Right ventricle myocardium inferior (tissue), 1 donor: ENCODE measurements at regions not wholly inside any gene's neighbourhood (a gene's known extent, or its start where the extent isn't known, plus 50 kb on each side); places are given as distances from the start of the nearest gene placed in this dataset.

Source experiments
- ATAC-seq: fragments of 200-7000 bp; cut with Tn5 transposase; one replicate; pipeline ENCODE4 v1.9.1; 2020; ENCODE audit warnings: mild to moderate bottlenecking, moderate library complexity
- DNase-seq: peaks from one replicate; pipeline ENCODE4 v3.0.0; 2021; ENCODE audit errors: missing footprints
- intact Hi-C: fragments of 100-400 bp; cut with DNase I; formaldehyde crosslinking; loops from one replicate; pipeline ENCODE4 v1.11.0; 2022
- donor health status: DM: no; HTN: yes; CAD: no; lungs with severe emphysema.

DNA sequence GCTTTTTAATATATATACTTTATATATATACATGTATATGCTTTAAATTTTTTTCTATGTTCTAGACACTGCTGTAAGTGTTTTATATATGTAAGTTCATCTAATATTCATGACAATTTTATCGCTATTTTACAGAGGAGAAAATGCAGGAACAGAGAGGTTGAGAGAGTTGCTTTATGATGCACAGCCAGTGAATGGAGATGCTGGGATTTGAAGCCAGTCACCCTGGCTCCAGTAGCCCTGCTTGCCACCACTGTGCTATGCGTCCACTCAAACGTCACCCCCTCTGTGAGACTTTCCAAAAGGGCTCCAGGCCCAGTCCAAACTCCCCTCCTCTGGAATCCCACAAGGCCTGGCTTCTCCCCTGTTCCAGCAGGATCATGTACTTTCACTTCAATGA is 91.0 kb upstream of the GRIK3 start:
- intact Hi-C loops = no loop called here
- ATAC-seq (no peak), DNase-seq (no peak)

DNA sequence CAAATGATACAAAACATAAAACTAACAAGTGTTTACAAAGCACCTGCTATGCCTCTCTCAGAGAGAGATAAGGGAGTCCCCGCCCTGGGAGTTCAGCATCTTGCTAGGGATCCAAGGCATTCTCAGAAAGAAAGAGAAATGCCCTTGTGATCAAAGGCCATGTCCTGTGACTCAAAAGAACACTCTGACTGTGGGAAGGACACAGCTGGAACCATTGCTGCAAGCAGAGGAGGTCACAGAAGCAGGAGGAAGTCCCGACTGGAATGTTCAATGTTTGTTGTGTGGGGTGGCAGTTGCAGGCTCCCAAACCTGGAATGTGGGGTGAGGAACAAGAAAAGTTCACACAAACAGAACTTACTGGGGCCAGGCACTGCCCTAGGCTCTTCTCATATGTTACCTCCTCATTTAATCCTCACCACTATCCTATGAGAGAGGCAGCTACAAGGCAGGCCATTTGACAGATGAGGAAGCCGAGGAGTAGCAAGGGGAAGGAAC is 93.0 kb upstream of the GRIK3 start:
- DNase-seq (no peak), ATAC-seq (no peak)
- intact Hi-C loops = no loop called here

DNA sequence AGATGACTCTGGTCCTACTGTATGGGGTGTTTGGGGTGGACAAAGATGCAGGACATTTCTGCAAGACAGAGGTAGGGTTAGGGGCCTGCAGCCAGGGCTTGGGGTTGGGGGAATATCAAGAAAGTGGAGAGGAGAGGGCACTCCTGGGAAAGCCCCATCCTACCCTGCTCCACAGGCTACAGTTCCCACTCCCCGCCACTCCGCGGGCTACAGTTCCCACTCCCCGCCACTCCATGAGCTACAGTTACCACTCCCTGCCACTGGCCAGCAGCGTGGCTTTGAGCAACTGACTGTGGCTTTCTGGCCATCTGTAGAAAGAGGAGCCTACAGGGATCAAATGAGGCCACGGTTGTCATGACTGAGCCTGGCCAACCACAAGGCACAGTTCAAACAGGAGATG is 93.8 kb upstream of the GRIK3 start:
- intact Hi-C loops = no loop called here
- ATAC-seq = no peak
- DNase-seq = no peak

DNA sequence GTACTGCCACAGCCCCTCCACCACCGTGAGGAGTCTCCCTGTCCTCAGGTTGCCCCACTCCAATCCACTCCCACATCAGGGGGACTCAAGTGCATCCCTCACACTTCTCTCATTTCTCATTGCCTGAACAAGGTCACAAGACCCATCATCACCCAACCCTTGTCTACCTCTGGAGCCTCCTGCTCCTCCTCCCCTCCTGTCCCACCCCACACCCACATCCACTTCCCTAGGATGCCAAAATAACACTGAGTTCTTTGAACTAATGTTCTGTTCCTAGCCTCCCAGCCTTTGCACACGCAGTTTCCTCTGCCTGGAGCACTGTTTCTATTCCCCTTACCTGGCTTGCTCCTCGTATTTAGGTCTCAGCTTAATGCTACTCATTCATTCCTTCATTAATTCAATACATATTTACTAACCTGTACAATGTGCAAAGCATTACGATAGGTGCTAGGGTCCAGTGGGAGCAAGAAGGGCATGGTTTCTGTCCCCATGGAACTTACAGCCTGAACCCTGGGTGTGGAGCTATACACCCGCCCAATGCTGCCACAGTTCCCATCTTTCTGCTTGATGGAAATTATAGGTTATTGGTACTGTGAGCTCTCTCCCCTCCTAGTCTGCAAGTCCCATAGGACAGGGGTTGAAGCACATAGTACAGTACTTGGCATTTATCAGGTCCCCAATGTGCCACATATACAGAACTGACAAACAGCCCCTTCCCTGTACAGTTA is 96.1 kb upstream of the GRIK3 start:
- intact Hi-C loops = no loop called here
- no peak for DNase-seq
- ATAC-seq = no peak

GRCh38 chr1:37131281-37131680 is 97.0 kb upstream of the GRIK3 start:
- intact Hi-C loops = no loop called here
- DNase-seq = no peak
- ATAC-seq = no peak

- ATAC-seq (no peak), DNase-seq (no peak)
- intact Hi-C loops = no loop called here
Measured at GRCh38 chr1:37133276-37134145, 99.2 kb upstream of the GRIK3 start.

DNA sequence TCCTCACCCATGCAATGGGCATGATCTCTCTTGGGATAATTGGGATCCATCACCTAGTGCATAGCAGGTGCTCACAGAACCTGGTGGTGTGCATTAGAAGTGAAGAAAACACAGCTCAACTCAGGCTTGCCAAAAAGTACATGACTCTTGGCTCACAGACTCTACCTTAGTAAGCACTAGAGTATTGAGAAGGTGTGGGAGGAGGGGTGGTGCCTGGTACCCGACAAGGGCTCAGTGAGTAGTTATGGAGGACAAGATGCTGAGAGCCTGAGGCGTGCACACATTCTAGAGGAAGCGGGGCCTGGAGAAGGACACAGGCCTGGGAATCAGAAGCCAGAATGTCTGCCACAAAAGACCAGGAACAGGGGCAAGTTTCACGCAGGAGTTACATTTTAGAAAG is 100.3 kb upstream of the GRIK3 start:
- intact Hi-C loops = no loop called here
- DNase-seq (no peak), ATAC-seq (no peak)

- ATAC-seq (no peak), DNase-seq (no peak)
- intact Hi-C loops = no loop called here
Measured at GRCh38 chr1:37135032-37135431, 100.7 kb upstream of the GRIK3 start.

DNA sequence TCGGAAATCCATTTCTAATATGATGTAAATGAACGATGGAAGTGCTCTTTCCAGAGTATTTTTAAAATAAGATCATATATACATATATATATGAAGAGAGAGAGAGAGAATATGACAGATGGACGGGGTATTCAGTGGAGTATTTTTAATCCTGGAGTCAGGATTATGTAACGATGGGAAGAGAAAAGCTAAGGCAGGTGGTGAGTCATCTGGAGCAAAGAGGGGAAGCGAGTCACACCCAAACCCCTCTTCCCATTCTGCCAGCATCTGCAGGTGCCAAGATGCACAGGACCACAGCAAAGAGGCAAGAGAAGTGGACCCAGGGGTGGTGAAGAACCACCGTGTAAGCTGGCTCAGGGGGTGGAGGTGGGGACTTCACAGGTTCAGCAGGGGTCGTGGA is 102.7 kb upstream of the GRIK3 start:
- ATAC-seq = no peak
- no peak for DNase-seq
- intact Hi-C loops = no loop called here

DNA sequence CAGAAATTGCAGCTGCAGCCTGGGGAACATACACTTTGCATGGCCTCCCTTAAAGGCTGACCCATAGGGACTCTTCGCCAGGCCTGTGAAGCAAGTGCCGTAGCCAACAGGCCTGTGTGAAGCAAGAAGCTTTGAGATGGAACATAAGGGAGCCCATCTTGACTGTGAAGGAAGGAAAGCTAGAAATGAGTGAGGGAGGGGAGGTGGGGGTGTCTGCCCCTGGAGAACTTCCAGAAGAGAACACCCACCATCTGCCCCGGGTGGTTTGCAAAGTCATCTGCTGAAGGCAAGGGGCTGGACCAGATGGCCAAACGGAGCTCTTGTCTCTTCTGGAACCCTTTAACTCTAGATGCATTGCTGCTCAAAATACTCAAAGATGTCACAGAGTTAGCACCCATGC is 103.3 kb upstream of the GRIK3 start:
- ATAC-seq (no peak), DNase-seq (no peak)
- intact Hi-C loops = no loop called here

GRCh38 chr1:37143800-37144199 is 109.5 kb upstream of the GRIK3 start:
- ATAC-seq (no peak), DNase-seq (no peak)
- intact Hi-C loops = no loop called here

GRCh38 chr1:37146071-37146470 is 111.8 kb upstream of the GRIK3 start:
- ATAC-seq (no peak), DNase-seq (no peak)
- intact Hi-C loops = no loop called here

DNA sequence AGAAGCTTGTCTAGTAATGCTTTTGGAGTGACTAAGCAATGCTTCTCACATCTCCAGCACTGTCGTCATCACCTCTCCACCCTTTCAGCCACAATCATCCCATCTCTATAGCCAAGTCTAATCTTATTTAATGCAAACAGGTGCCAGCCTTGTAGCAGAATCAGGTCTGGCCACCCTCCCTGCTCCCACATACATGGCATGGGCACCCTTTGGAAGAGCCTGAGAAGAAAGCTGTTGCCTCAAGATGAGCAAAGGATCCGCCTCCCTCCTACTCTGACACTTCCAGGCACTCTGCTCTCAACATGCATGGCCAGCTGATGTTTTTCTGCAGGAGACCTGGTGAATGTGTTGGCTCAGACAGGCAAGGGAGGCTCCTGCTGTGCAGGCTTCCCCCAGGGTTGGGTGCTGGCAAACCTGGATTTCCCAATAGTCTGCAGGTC is 113.1 kb upstream of the GRIK3 start:
- intact Hi-C loops = no loop called here
- DNase-seq (no peak), ATAC-seq (no peak)

DNA sequence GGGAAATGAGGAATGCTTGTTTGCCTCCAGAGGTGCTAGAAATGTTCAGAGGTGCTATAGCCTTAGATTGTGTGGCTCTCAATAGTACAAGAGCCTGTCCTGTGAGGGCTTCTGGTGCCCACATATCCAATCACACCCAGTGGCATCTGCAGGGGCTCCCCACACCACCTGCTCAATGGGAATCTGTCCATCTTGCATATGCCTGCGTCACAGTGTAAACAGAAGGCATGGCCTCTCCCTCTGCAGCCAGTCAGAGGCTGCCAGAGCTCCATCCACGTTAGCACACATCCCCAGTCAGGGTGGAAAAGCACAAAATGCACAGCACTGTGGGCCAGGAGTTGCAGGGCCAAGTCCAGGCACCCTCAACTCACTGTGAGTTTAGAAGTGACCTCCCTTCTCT is 113.6 kb upstream of the GRIK3 start:
- DNase-seq (no peak), ATAC-seq (no peak)
- intact Hi-C loops = no loop called here

DNA sequence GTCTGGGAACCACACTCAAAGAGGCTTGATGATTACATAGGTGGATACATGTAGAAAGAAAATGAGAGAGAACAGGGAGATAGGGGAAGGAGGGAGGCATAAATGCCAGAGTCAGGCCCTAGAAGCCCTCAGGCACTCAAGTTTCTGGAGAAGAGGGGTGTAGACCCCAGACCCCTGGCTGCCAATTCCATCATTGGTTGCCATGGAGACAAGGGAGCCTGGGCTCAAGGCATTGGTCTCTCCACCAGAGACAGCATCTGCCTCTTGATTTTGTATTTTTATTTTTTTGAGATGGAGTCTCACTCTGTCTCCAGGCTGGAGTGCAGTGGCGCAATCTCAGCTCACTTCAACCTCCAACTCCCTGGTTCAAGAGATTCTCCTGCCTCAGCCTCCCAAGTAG is 114.3 kb upstream of the GRIK3 start:
- intact Hi-C loops = no loop called here
- no peak for ATAC-seq
- DNase-seq = no peak

GRCh38 chr1:37149296-37149695 is 115.0 kb upstream of the GRIK3 start:
- intact Hi-C loops = no loop called here
- ATAC-seq (no peak), DNase-seq (no peak)

DNA sequence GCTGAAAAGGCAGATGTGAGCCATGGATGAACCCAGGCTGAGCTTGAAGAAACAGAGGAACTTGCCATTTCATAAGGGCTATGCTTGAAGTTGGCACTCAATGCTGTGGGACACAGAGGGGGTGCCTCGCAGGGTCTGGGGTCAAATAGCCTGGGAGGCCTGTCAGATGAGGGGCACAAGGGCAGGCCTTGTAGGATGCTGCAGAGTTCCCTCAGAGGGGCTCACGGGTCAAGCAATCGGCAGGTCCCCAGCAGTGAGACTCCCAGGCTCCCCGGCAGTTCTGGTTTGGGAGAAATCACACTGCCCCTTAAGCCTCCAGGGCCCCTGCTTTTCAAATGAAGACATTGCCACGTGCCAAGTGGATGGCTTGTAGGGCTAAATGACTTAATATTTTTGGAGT is 116.7 kb upstream of the GRIK3 start:
- ATAC-seq (no peak), DNase-seq (no peak)
- intact Hi-C loops = no loop called here

- intact Hi-C loops = no loop called here
- ATAC-seq = no peak
- DNase-seq = no peak
Measured at GRCh38 chr1:37151789-37152188, 117.5 kb upstream of the GRIK3 start.

GRCh38 chr1:37152491-37152890 is 118.2 kb upstream of the GRIK3 start:
- intact Hi-C loops = no loop called here
- ATAC-seq (peak; percentile 46), DNase-seq (no peak)
